ENCODE measurements at regions not wholly inside any gene's neighbourhood (a gene's known extent, or its start where the extent isn't known, plus 50 kb on each side); places are given as distances from the start of the nearest gene placed in this dataset.

GRCh38 chr1:147473733-147474049 is 67.6 kb upstream of the BCL9 start:
- ChIA-PET CTCF (no interaction called here), POLR2A (ENCODE audit: unreplicated experiment) (no interaction called here)
- H3K23ac ChIP-seq (ENCODE audit: low read depth, low read length), result no peak overlapping the region
- TF ChIP-seq RCOR1 (IDR thresholded peaks at IDR 0.05; ENCODE audit: insufficient replicate concordance, low read length), result no peak
- no peak for TF ChIP-seq NFE2L2 (IDR thresholded peaks at IDR 0.05; ENCODE audit: low read depth, low read length)
- TF ChIP-seq MAFK (IDR thresholded peaks at IDR 0.05; ENCODE audit: low read depth, low read length), result no peak
- in situ Hi-C loops (cut with MboI; ENCODE audit: low sequenced_read_pairs) (no loop called here), intact Hi-C loops (cut with micrococcal nuclease) (no loop called here), dilution Hi-C loops (cut with HindIII; ENCODE audit: low sequenced_read_pairs, unreplicated experiment) (no loop called here)
- no peak overlapping the region for H3K14ac ChIP-seq (replicated peaks; ENCODE audit: low read depth, low read length)
- no peak overlapping the region for H2AFZ ChIP-seq (replicated peaks; ENCODE audit: low read length, poor library complexity)
- no peak overlapping the region for H3K4ac ChIP-seq (ENCODE audit: low read depth, low read length)
- no peak overlapping the region for H2AK5ac ChIP-seq (ENCODE audit: low read depth, low read length)
- no peak overlapping the region for H3K56ac ChIP-seq (ENCODE audit: extremely low read depth, insufficient read depth, low read length)
- H2BK20ac ChIP-seq (ENCODE audit: low read depth, low read length), result no peak overlapping the region
- no peak overlapping the region for H3K27ac ChIP-seq (ENCODE audit: insufficient read depth, low read length)
- no peaks in the 10 kb centered on the region for H3K27me3 ChIP-seq (ENCODE audit: control insufficient read depth, insufficient read depth, low read length)
- H3K36me3 ChIP-seq (ENCODE audit: control insufficient read depth, insufficient read depth, low read length), result no peaks in the 10 kb centered on the region
- H4K91ac ChIP-seq (ENCODE audit: insufficient read depth, low read depth, low read length), result no peak overlapping the region
- BruUV-seq (replicated peaks), result no TSS peak
- H3K9ac ChIP-seq (ENCODE audit: low read depth, low read length), result no peak overlapping the region
- DNase-seq, result no peak
- H3K4me3 ChIP-seq (ENCODE audit: insufficient read depth, low read depth, low read length), result no peak overlapping the region
- no peak overlapping the region for H4K5ac ChIP-seq (ENCODE audit: low read depth, low read length)
- no peak overlapping the region for H4K8ac ChIP-seq (ENCODE audit: low read depth in 2 of 2, low read length in 2 of 2)
- no peaks in the 10 kb centered on the region for H3K9me3 ChIP-seq (ENCODE audit: control insufficient read depth, insufficient read depth, low read length)
- H3K4me2 ChIP-seq (ENCODE audit: low read depth, low read length), result no peak overlapping the region
- H2BK120ac ChIP-seq (ENCODE audit: low read depth, low read length), result no peak overlapping the region
- no peak overlapping the region for H2BK5ac ChIP-seq (ENCODE audit: low read depth, low read length, poor library complexity, severe bottlenecking)
- H3K79me1 ChIP-seq (ENCODE audit: low read depth in 1 of 2, low read length in 2 of 2), result no peaks in the 10 kb centered on the region
- H3K4me1 ChIP-seq (ENCODE audit: control insufficient read depth, insufficient read depth, low read length), result no peaks in the 10 kb centered on the region
- no peak for ATAC-seq (ENCODE audit: low read depth)
- no peak overlapping the region for H2BK15ac ChIP-seq (ENCODE audit: low read depth, low read length)
- H3K9me1 ChIP-seq (ENCODE audit: insufficient read depth, low read length), result no peaks in the 10 kb centered on the region
- no peak overlapping the region for H3K18ac ChIP-seq (ENCODE audit: low read depth, low read length)
- H2AK9ac ChIP-seq (replicated peaks; ENCODE audit: low read depth, low read length, poor library complexity), result no peak overlapping the region
- H4K20me1 ChIP-seq (ENCODE audit: insufficient read depth, low read length), result no peaks in the 10 kb centered on the region
